ENCODE measurements at regions not wholly inside any gene's neighbourhood (a gene's known extent, or its start where the extent isn't known, plus 50 kb on each side); places are given as distances from the start of the nearest gene placed in this dataset.

DNA sequence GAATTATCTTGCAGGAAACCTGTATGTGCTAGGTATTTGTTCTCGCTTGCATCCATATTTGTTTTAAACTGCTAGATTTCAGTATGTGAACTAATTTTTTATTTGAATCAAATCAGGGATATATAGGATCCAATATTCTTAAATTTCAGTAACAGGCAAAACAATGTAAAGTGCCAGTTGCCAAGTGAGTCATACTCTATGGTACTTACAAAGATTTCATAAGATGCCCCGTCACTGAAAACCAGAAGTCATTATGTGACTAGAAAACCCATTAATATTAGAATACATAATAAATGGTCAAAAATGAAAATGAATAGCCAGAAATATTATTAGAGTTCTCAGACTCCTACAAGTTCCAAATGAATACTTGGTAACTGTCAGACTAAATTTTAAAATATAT is 481.2 kb downstream of the TFAP2A start:
- H3K27ac ChIP-seq = no peak overlapping the region
- H3K27me3 ChIP-seq = no peaks in the 10 kb centered on the region
- TF ChIP-seq POLR2A (IDR thresholded peaks at IDR 0.05) = no peak
- TF ChIP-seq, protein P1, sequence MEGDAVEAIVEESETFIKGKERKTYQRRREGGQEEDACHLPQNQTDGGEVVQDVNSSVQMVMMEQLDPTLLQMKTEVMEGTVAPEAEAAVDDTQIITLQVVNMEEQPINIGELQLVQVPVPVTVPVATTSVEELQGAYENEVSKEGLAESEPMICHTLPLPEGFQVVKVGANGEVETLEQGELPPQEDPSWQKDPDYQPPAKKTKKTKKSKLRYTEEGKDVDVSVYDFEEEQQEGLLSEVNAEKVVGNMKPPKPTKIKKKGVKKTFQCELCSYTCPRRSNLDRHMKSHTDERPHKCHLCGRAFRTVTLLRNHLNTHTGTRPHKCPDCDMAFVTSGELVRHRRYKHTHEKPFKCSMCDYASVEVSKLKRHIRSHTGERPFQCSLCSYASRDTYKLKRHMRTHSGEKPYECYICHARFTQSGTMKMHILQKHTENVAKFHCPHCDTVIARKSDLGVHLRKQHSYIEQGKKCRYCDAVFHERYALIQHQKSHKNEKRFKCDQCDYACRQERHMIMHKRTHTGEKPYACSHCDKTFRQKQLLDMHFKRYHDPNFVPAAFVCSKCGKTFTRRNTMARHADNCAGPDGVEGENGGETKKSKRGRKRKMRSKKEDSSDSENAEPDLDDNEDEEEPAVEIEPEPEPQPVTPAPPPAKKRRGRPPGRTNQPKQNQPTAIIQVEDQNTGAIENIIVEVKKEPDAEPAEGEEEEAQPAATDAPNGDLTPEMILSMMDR (IDR thresholded peaks at IDR 0.05) = no peak
- H3K36me3 ChIP-seq = no peaks in the 10 kb centered on the region
- no peak overlapping the region for H3K4me3 ChIP-seq
- intact Hi-C loops (cut with DNase I; ENCODE audit: low total_unique reads) = no loop called here
- H3K9me3 ChIP-seq = no peaks in the 10 kb centered on the region
- DNase-seq = no peak
- no peaks in the 10 kb centered on the region for H3K4me1 ChIP-seq

DNA sequence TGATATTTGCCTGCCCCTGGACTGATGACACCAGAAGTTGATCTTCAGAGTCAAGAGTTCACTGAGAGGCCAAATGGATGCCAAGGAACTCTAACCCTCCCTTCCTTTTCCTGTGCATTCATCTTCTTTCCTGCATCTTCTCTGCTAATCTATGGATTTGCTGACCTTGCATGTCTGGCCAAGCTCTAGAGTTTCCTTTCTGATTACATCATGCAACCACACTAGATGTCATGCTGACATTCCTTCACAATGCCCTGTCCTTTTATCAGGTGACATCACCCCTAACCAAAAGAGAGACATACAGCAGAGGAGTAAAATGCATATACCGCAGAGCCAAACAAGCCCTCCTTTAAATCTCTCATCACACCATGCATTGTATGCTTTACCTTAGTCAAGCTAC is 487.6 kb downstream of the TFAP2A start:
- no peaks in the 10 kb centered on the region for H3K36me3 ChIP-seq
- H3K27me3 ChIP-seq = no peaks in the 10 kb centered on the region
- TF ChIP-seq POLR2A (IDR thresholded peaks at IDR 0.05) = no peak
- TF ChIP-seq, protein P1 (IDR thresholded peaks at IDR 0.05) = no peak
- no peaks in the 10 kb centered on the region for H3K9me3 ChIP-seq
- no peaks in the 10 kb centered on the region for H3K4me1 ChIP-seq
- H3K27ac ChIP-seq = no peak overlapping the region
- DNase-seq = no peak
- intact Hi-C loops (cut with DNase I; ENCODE audit: low total_unique reads) = no loop called here
- H3K4me3 ChIP-seq = no peak overlapping the region

DNA sequence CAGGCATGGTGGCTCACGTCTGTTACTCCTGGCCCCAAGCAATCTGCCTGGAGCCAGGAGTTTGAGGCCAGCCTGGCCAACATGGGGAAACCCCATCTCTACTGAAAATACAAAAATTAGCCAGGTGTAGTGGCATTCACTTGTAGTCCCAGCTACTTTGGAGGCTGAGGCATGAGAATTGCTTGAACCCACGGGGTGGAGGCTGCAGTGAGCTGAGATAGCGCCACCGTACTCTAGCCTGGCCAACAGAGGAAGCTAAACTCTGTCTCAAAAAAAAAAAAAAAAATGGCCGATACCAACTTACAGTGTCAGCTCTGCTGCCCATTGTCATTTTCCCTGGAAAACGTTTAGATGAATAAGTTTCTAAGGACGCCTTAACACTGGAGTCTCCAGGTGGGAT is 489.9 kb downstream of the TFAP2A start:
- Histone ChIP-seq H3K27me3 (no peaks in the 10 kb centered on the region), H3K4me3 (no peak overlapping the region), H3K9me3 (no peaks in the 10 kb centered on the region), H3K27ac (no peak overlapping the region), H3K36me3 (no peaks in the 10 kb centered on the region), H3K4me1 (no peaks in the 10 kb centered on the region)
- no peak for TF ChIP-seq POLR2A (IDR thresholded peaks at IDR 0.05)
- TF ChIP-seq, protein P1 (IDR thresholded peaks at IDR 0.05) = no peak
- intact Hi-C loops (cut with DNase I; ENCODE audit: low total_unique reads) = no loop called here
- DNase-seq = no peak

DNA sequence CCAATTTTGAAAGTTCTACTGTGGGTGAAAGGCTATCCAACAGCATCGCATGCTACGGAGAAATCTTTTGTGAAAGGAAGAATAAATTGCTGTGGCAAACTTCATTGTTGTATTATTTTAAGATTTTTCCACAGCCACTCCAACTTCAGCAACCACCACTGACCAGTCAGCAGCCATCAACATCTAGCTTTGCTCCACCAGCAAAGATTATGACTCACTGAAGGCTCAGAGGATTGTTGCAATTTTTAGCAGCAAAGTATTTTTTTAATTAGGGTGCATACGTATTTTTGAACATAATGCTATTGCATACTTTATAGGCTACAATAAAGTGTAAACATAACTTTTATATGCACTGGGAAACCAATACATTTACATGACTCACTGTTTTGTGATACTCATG is 493.5 kb downstream of the TFAP2A start:
- no peaks in the 10 kb centered on the region for H3K27me3 ChIP-seq
- intact Hi-C loops (cut with DNase I; ENCODE audit: low total_unique reads) = no loop called here
- no peaks in the 10 kb centered on the region for H3K36me3 ChIP-seq
- H3K4me1 ChIP-seq = no peaks in the 10 kb centered on the region
- TF ChIP-seq, protein P1 (IDR thresholded peaks at IDR 0.05) = no peak
- TF ChIP-seq POLR2A (IDR thresholded peaks at IDR 0.05) = no peak
- no peak for DNase-seq
- H3K27ac ChIP-seq = no peak overlapping the region
- no peak overlapping the region for H3K4me3 ChIP-seq
- H3K9me3 ChIP-seq = no peaks in the 10 kb centered on the region

DNA sequence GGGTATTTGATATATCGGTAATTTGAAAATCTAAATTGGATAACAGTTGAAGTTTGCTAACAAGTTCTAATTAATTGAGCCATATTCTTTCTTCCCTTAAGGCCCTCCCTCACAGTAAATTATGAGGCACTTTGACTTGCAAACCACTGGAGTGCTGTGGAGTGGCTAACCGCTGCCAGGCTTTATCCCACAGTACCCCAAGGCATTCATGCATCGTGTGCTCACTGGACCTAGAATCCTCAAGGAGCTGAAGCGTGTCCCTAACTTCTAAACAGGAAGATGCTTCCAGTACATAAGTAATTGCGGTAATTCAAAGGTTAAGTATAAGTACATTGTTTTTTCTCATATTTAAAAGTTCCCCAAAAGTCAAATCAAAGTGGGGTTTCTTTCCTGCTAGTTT is 499.9 kb downstream of the TFAP2A start:
- no peak overlapping the region for H3K27ac ChIP-seq
- H3K4me1 ChIP-seq = no peaks in the 10 kb centered on the region
- H3K4me3 ChIP-seq = no peak overlapping the region
- no peaks in the 10 kb centered on the region for H3K9me3 ChIP-seq
- intact Hi-C loops (cut with DNase I; ENCODE audit: low total_unique reads) = no loop called here
- no peaks in the 10 kb centered on the region for H3K27me3 ChIP-seq
- TF ChIP-seq, protein P1 (IDR thresholded peaks at IDR 0.05) = no peak
- TF ChIP-seq POLR2A (IDR thresholded peaks at IDR 0.05) = no peak
- DNase-seq = no peak
- no peaks in the 10 kb centered on the region for H3K36me3 ChIP-seq

All from uterus (tissue), 3 donors.